K562 (cell line): ENCODE measurements at regions not wholly inside any gene's neighbourhood (a gene's known extent, or its start where the extent isn't known, plus 50 kb on each side); places are given as distances from the start of the nearest gene placed in this dataset.
A peak's percentile ranks its signal among the peaks of the same experiment; 100 is the strongest.

ENCODE experiments used
- ATAC-seq: fragments of 200-7000 bp; cut with Tn5 transposase; 3 replicates; pipeline ENCODE4 v1.9.1; 2020; ENCODE audit warnings: moderate library complexity
- BruUV-seq: library from RNA; stranded (reverse); fragments of 400-500 nt; replicated peaks from 2 replicates; lab custom pipeline; 2021; lab: Mats Ljungman, UMichigan
- CTCF ChIA-PET: fragments of 300-600 bp; formaldehyde crosslinking; extraction: SDS; loops from one replicate; lab custom pipeline; 2021; ENCODE audit warnings: low intra/inter-chr PET ratio; lab: Yijun Ruan, JAX
- POLR2A ChIA-PET: fragments of 300-600, 350-650 bp; sonication (Branson Sonifier 250); formaldehyde crosslinking; extraction: SDS; loops from one replicate; lab custom pipeline; 2021; ENCODE audit warnings: antibody characterized with exemption, inconsistent platforms; lab: Yijun Ruan, JAX
- DNase-seq, 4 experiments: peaks; one replicate each; pipeline versions ENCODE4 v3.0.0 to v3.0.0-alpha.2; 2011 to 2018; ENCODE audit warnings: low spot score in 3 of 4, mixed read lengths in 3 of 4; ENCODE audit errors: extremely low read depth in 1 of 4
- FAIRE-seq: peaks from 2 replicates; lab custom pipeline; 2011; peaks lifted over from hg19 to GRCh38; lab: Jason Lieb, UNC
- H2AFZ ChIP-seq: 2 replicates; pipeline ENCODE4 v1.6.0; 2011; ENCODE audit warnings: low read depth, low read length, control low read depth, inconsistent platforms
- H3K27ac ChIP-seq: fragments of 200-600 bp; 3 replicates; pipeline ENCODE4 v1.8.0; 2011; ENCODE audit warnings: low read depth, mild to moderate bottlenecking, control low read depth, inconsistent platforms, low read length, moderate library complexity, mixed read lengths; ENCODE audit errors: extremely low read depth
- H3K27me3 ChIP-seq, 2 experiments: fragments of 300-600 bp in 1 of 2; 2 replicates in 1 of 2; 3 replicates in 1 of 2; pipeline versions ENCODE4 v1.6.0 to v1.8.0; 2011; ENCODE audit warnings: inconsistent platforms in 2 of 2, low read length in 2 of 2, mild to moderate bottlenecking in 1 of 2, mixed read lengths in 1 of 2, moderate library complexity in 1 of 2; ENCODE audit not compliant: control insufficient read depth in 2 of 2, insufficient read depth in 2 of 2
- H3K36me3 ChIP-seq: fragments of 300-600 bp; 3 replicates; pipeline ENCODE4 v1.8.0; 2011; ENCODE audit warnings: mild to moderate bottlenecking, low read length, inconsistent platforms; ENCODE audit not compliant: control insufficient read depth, insufficient read depth
- H3K4me1 ChIP-seq, 2 experiments: fragments of 200-600 bp in 1 of 2; replicated peaks in 1 of 2; 2 replicates in 1 of 2; 3 replicates in 1 of 2; pipeline versions ENCODE4 v1.5.1 to v1.8.0; 2011; ENCODE audit warnings: inconsistent platforms in 2 of 2, low read length in 2 of 2, mild to moderate bottlenecking in 1 of 2, mixed read lengths in 1 of 2, moderate library complexity in 1 of 2; ENCODE audit not compliant: control insufficient read depth in 2 of 2, insufficient read depth in 2 of 2
- H3K4me2 ChIP-seq: 2 replicates; pipeline ENCODE4 v1.6.1; 2011; ENCODE audit warnings: low read length, control low read depth, inconsistent platforms, mixed read lengths; ENCODE audit not compliant: insufficient read depth
- H3K4me3 ChIP-seq: fragments of 200-600 bp; sonication (generic), shearing (Covaris generic); 2 replicates; pipeline ENCODE4 v1.5.1; 2016; ENCODE audit warnings: control low read depth, inconsistent platforms
- H3K79me2 ChIP-seq: fragments of 200-600 bp; 3 replicates; pipeline ENCODE4 v1.8.0; 2011; ENCODE audit warnings: low read length, inconsistent platforms; ENCODE audit not compliant: control insufficient read depth, insufficient read depth
- H3K9ac ChIP-seq, 2 experiments: 2 replicates each; pipeline versions ENCODE4 v1.6.0 to v1.6.1; 2011; ENCODE audit warnings: low read depth in 2 of 2, low read length in 2 of 2, control low read depth in 1 of 2, inconsistent platforms in 1 of 2, mild to moderate bottlenecking in 1 of 2, mixed read lengths in 1 of 2; ENCODE audit not compliant: insufficient read depth in 1 of 2
- H3K9me1 ChIP-seq: one replicate; pipeline ENCODE4 v1.6.0; 2011; ENCODE audit warnings: inconsistent platforms, mild to moderate bottlenecking, low read length, moderate library complexity; ENCODE audit not compliant: control insufficient read depth, insufficient read depth
- H3K9me3 ChIP-seq: replicated peaks from 2 replicates; pipeline ENCODE4 v1.5.1; 2011; ENCODE audit warnings: low read depth, low read length, inconsistent platforms; ENCODE audit not compliant: control insufficient read depth, insufficient read depth
- H4K20me1 ChIP-seq: replicated peaks from 2 replicates; pipeline ENCODE4 v1.6.1; 2011; ENCODE audit warnings: low read length, inconsistent platforms, mixed read lengths; ENCODE audit not compliant: control insufficient read depth, insufficient read depth
- FOSL1 ChIP-seq: fragments of 200-800 bp; sonication (Bioruptor generic); conservative IDR thresholded peaks from 2 replicates; pipeline ENCODE4 v1.6.1; 2016; ENCODE audit warnings: missing genetic modification characterization, missing compliant biosample characterization
- POLR2G ChIP-seq: fragments of 200-400 bp; formaldehyde crosslinking; IDR thresholded peaks from 2 replicates; pipeline ENCODE4 v1.6.1; 2017; ENCODE audit warnings: low read depth, mild to moderate bottlenecking, antibody characterized with exemption, low read length, moderate library complexity
- YY1 ChIP-seq, 3 experiments: IDR thresholded peaks; 2 replicates each; pipeline ENCODE4 v1.6.1; 2011; ENCODE audit warnings: low read length in 2 of 3, mild to moderate bottlenecking in 2 of 3, moderate library complexity in 2 of 3, borderline replicate concordance in 1 of 3, control low read depth in 1 of 3, low read depth in 1 of 3; ENCODE audit not compliant: insufficient read depth in 3 of 3, insufficient replicate concordance in 2 of 3, control insufficient read depth in 1 of 3, insufficient read length in 1 of 3; ENCODE audit errors: extremely low read depth in 1 of 3
- WGBS: fragments of 100-300 bp; shearing (Covaris generic); methylation state at CpG from one replicate; pipeline ENCODE4 v1.1.6; 2016; ENCODE audit warnings: low coverage, mixed read lengths; ENCODE audit not compliant: insufficient coverage; ENCODE audit errors: missing lambda C conversion rate; 5-methylcytosine and 5-hydroxymethylcytosine counted together
- in situ Hi-C: fragments of 300-500 bp; cut with MboI; formaldehyde crosslinking; loops from 4 replicates; pipeline ENCODE4 v1.15.0; 2018; ENCODE audit warnings: inconsistent platforms, mixed read lengths
- intact Hi-C: fragments of 100-400 bp; cut with micrococcal nuclease; formaldehyde crosslinking; loops from 2 replicates; pipeline ENCODE4 v1.14.2; 2022

DNA sequence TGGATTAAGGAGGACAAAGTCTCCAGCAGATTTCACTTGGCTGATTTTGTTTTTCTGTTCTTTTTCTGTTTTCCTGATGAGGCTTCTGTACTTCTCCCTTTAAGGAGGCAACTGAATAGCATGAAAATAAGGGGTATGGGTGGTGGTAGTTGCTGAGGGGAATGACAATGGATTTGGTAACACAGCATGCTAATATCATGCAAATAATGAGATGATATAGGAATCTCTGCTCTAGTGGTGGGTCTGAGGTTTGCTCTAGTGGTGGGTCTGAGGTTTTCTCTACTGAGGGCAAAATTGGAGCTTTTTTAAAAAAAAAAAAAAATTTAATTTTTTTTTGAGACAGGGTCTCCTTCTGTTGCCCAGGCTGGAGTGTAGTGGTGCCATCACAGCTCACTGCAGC is 139.7 kb downstream of the C9orf152 start:
- Histone ChIP-seq H3K9me3 (no peaks in the 10 kb centered on the region), H3K4me2 (no peak overlapping the region), H3K4me3 (no peak overlapping the region), H3K27ac (no peak overlapping the region), H4K20me1 (no peaks in the 10 kb centered on the region), H2AFZ (no peak overlapping the region), H3K9me1 (no peaks in the 10 kb centered on the region), H3K79me2 (no peaks in the 10 kb centered on the region), H3K27me3 (no peaks in the 10 kb centered on the region), H3K4me1 (no peaks in the 10 kb centered on the region), H3K9ac (no peak overlapping the region), H3K36me3 (no peaks in the 10 kb centered on the region)
- CTCF ChIA-PET = no interaction called here
- no TSS peak for BruUV-seq
- no peak for TF ChIP-seq YY1 (IDR thresholded peaks at IDR 0.05; ENCODE audit: borderline replicate concordance in 1 of 3, control insufficient read depth in 1 of 3, extremely low read depth in 1 of 3, insufficient read depth in 3 of 3, insufficient read length in 1 of 3, insufficient replicate concordance in 2 of 3, low read depth in 1 of 3, low read length in 2 of 3)
- ATAC-seq (no peak), DNase-seq (no peak), FAIRE-seq (no peak)
- intact Hi-C loops = no loop called here
- in situ Hi-C loops = no loop called here
- POLR2A ChIA-PET = no interaction called here

DNA sequence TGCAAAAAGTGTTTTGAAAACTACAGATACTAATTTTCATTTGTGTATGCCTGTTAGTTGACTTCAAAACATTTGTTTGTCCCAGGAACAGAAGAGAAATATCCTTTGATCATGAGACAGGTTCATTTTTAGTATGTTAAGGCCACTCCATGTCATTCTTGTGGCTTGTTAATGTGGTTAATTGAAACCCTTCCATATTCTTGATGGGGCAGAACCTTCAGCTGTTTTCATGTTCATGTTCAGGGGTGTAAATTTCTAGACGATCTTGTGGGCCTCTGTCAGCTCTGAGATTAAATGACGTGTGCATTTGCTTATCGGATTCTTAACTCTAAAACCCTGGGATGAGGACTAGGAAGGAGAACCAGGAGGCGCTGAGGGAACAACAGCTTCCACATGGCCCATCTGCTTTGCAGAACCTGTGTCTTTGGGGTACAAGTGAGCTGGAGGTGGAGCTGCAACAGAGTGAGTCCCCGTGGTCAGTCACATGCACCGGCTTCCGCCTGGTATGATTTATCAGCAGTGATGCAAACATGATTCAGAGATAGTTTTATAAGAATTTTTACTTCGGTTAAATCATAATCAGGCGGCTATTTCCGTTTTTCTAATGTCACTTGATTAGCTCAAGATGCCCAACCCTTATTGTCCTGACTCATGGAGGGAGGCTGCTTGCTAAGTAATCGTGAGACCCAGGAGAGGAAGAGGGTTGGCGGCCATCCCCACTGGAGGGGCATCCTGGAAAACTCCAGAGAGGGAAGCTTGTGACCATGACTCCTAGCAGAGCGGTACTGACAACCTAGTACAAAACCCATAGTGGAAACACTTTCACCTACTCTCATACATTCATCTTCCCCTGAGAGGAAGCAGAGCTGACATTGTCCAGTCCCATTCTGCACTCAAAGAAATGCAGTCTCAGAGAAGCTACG is 138.4 kb downstream of the C9orf152 start:
- ChIA-PET POLR2A (interaction anchor here (0.7 to 1.3 kb wide), 2 partner anchors 9 to 252 kb away, joined by 3 read pairs; no protein-coding TSS in a partner anchor), CTCF (no interaction called here)
- Histone ChIP-seq H3K79me2 (no peaks in the 10 kb centered on the region), H3K9ac (no peak overlapping the region), H3K9me1 (no peaks in the 10 kb centered on the region), H3K27me3 (no peaks in the 10 kb centered on the region), H4K20me1 (no peaks in the 10 kb centered on the region), H3K4me2 (no peak overlapping the region), H3K27ac (no peak overlapping the region), H3K9me3 (no peaks in the 10 kb centered on the region), H3K4me3 (no peak overlapping the region), H3K4me1 (no peaks in the 10 kb centered on the region), H3K36me3 (no peaks in the 10 kb centered on the region), H2AFZ (no peak overlapping the region)
- WGBS = under 1% methylated on average over 14 of the region's 14 CpGs
- DNase-seq (no peak), ATAC-seq (no peak), FAIRE-seq (no peak)
- BruUV-seq = no TSS peak
- in situ Hi-C loops (no loop called here), intact Hi-C loops (no loop called here)
- peak; percentile 77 for TF ChIP-seq FOSL1 (tag)
- TF ChIP-seq POLR2G = no peak
